GM23338 (cell line): ENCODE measurements at regions not wholly inside any gene's neighbourhood (a gene's known extent, or its start where the extent isn't known, plus 50 kb on each side); places are given as distances from the start of the nearest gene placed in this dataset.

Source experiments
- CREB1 ChIP-seq: fragments of 250-450 bp; sonication (Bioruptor Pico); IDR thresholded peaks from 2 replicates; pipeline ENCODE4 v1.5.0; 2020; ENCODE audit warnings: low read depth, mild to moderate bottlenecking, moderate library complexity
- CTCF ChIP-seq, 2 experiments: fragments of 200-600 bp in 1 of 2; sonication (generic) in 1 of 2; conservative IDR thresholded peaks; 2 replicates each; pipeline versions ENCODE4 v1.5.1 to v1.6.1; 2016 to 2017; ENCODE audit warnings: antibody characterized with exemption in 2 of 2, low read depth in 2 of 2, mild to moderate bottlenecking in 2 of 2, moderate library complexity in 1 of 2
- EZH2 ChIP-seq: fragments of 200-600 bp; sonication (generic); IDR thresholded peaks from one replicate; pipeline ENCODE4 v1.8.0; 2017; ENCODE audit warnings: antibody characterized with exemption, mild to moderate bottlenecking, low read depth; ENCODE audit not compliant: unreplicated experiment
- EZH2phosphoT487 ChIP-seq: fragments of 200-600 bp; sonication (generic); IDR thresholded peaks from one replicate; pipeline ENCODE4 v1.8.1; 2018; ENCODE audit warnings: antibody characterized with exemption; ENCODE audit not compliant: unreplicated experiment
- NANOG ChIP-seq: IDR thresholded peaks from 2 replicates; pipeline ENCODE4 v1.6.1; 2016; ENCODE audit warnings: antibody characterized with exemption, borderline replicate concordance
- POLR2AphosphoS5 ChIP-seq: IDR thresholded peaks from 2 replicates; pipeline ENCODE4 v1.6.1; 2016; ENCODE audit warnings: antibody characterized with exemption, low read depth
- ZNF114 ChIP-seq: fragments of 250-450 bp; sonication (Bioruptor Pico); IDR thresholded peaks from 2 replicates; pipeline ENCODE4 v1.5.0; 2020; ENCODE audit warnings: mild to moderate bottlenecking, moderate library complexity
- ZNF331 ChIP-seq: fragments of 250-450 bp; sonication (Bioruptor Pico); IDR thresholded peaks from 2 replicates; pipeline ENCODE4 v1.5.0; 2020; ENCODE audit warnings: low read depth, mild to moderate bottlenecking, moderate library complexity
- TF ChIP-seq, protein P1 (sequence below): IDR thresholded peaks from one replicate; pipeline ENCODE4 v1.6.1; 2018; ENCODE audit warnings: antibody characterized with exemption; ENCODE audit not compliant: unreplicated experiment

- TF ChIP-seq EZH2phosphoT487 = no peak
- TF ChIP-seq POLR2AphosphoS5 = no peak
- TF ChIP-seq ZNF114 (CRISPR knock-in tag) = no peak
- TF ChIP-seq CTCF (conservative IDR thresholded peaks at IDR 0.05; ENCODE audit: low read depth in 2 of 2) = no peak
- TF ChIP-seq, protein P1, sequence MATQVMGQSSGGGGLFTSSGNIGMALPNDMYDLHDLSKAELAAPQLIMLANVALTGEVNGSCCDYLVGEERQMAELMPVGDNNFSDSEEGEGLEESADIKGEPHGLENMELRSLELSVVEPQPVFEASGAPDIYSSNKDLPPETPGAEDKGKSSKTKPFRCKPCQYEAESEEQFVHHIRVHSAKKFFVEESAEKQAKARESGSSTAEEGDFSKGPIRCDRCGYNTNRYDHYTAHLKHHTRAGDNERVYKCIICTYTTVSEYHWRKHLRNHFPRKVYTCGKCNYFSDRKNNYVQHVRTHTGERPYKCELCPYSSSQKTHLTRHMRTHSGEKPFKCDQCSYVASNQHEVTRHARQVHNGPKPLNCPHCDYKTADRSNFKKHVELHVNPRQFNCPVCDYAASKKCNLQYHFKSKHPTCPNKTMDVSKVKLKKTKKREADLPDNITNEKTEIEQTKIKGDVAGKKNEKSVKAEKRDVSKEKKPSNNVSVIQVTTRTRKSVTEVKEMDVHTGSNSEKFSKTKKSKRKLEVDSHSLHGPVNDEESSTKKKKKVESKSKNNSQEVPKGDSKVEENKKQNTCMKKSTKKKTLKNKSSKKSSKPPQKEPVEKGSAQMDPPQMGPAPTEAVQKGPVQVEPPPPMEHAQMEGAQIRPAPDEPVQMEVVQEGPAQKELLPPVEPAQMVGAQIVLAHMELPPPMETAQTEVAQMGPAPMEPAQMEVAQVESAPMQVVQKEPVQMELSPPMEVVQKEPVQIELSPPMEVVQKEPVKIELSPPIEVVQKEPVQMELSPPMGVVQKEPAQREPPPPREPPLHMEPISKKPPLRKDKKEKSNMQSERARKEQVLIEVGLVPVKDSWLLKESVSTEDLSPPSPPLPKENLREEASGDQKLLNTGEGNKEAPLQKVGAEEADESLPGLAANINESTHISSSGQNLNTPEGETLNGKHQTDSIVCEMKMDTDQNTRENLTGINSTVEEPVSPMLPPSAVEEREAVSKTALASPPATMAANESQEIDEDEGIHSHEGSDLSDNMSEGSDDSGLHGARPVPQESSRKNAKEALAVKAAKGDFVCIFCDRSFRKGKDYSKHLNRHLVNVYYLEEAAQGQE = no peak
- TF ChIP-seq NANOG = no peak
- no peak for TF ChIP-seq CREB1 (CRISPR knock-in tag)
- TF ChIP-seq EZH2 = no peak
- no peak for TF ChIP-seq ZNF331
Measured at GRCh38 chr4:174388461-174389145, 104.9 kb downstream of the CEP44 start.
